ENCODE measurements at regions not wholly inside any gene's neighbourhood (a gene's known extent, or its start where the extent isn't known, plus 50 kb on each side); places are given as distances from the start of the nearest gene placed in this dataset.

GRCh38 chr13:73610799-73611592 is 523.2 kb downstream of the KLF12 start:
- Mint-ChIP-seq H3K27me3 (no peaks in the 10 kb centered on the region), H3K4me1 (ENCODE audit: unreplicated experiment) (peaks cover 7% of the 10 kb centered on the region), H3K36me3 (peaks cover 4% of the 10 kb centered on the region), H3K4me3 (peak overlapping the region; percentile 44), H3K27ac (peak overlapping the region; percentile 98), H3K9me3 (peaks cover 4% of the 10 kb centered on the region)
- no peak for DNase-seq (ENCODE audit: extremely low spot score, unreplicated experiment)
- TF ChIP-seq CTCF (conservative IDR thresholded peaks at IDR 0.05): no peak

GRCh38 chr13:73608711-73609485 is 525.3 kb downstream of the KLF12 start:
- Mint-ChIP-seq H3K36me3 (no peaks in the 10 kb centered on the region), H3K4me1 (ENCODE audit: unreplicated experiment) (peaks cover 7% of the 10 kb centered on the region), H3K27me3 (no peaks in the 10 kb centered on the region), H3K9me3 (peaks cover 4% of the 10 kb centered on the region), H3K27ac (peak overlapping the region; percentile 98), H3K4me3 (peak overlapping the region; percentile 50)
- DNase-seq (ENCODE audit: extremely low spot score, unreplicated experiment): no peak
- TF ChIP-seq CTCF (conservative IDR thresholded peaks at IDR 0.05): no peak

- DNase-seq (ENCODE audit: extremely low spot score, unreplicated experiment): no peak
- H3K36me3 Mint-ChIP-seq: no peaks in the 10 kb centered on the region
- no peak overlapping the region for H3K4me3 Mint-ChIP-seq
- H3K27me3 Mint-ChIP-seq: no peaks in the 10 kb centered on the region
- peaks cover 7% of the 10 kb centered on the region for H3K4me1 Mint-ChIP-seq (ENCODE audit: unreplicated experiment)
- H3K27ac Mint-ChIP-seq: peak overlapping the region; percentile 98
- no peak for TF ChIP-seq CTCF (conservative IDR thresholded peaks at IDR 0.05)
- peaks cover 7% of the 10 kb centered on the region for H3K9me3 Mint-ChIP-seq
These were observed 526.1 kb downstream of the KLF12 start for GRCh38 chr13:73608157-73608516.

- Mint-ChIP-seq H3K9me3 (peaks cover 7% of the 10 kb centered on the region), H3K4me3 (peak overlapping the region; percentile 50), H3K27me3 (no peaks in the 10 kb centered on the region), H3K4me1 (ENCODE audit: unreplicated experiment) (peaks cover 7% of the 10 kb centered on the region), H3K36me3 (no peaks in the 10 kb centered on the region), H3K27ac (peak overlapping the region; percentile 98)
- DNase-seq (ENCODE audit: extremely low spot score, unreplicated experiment): no peak
- no peak for TF ChIP-seq CTCF (conservative IDR thresholded peaks at IDR 0.05)
These were observed 526.6 kb downstream of the KLF12 start for GRCh38 chr13:73607489-73608156.

GRCh38 chr13:73603646-73604045 is 530.6 kb downstream of the KLF12 start:
- Mint-ChIP-seq H3K9me3 (peaks cover 4% of the 10 kb centered on the region), H3K27me3 (no peaks in the 10 kb centered on the region), H3K4me1 (ENCODE audit: unreplicated experiment) (peaks cover 6% of the 10 kb centered on the region), H3K36me3 (no peaks in the 10 kb centered on the region), H3K4me3 (no peak overlapping the region), H3K27ac (no peak overlapping the region)
- no peak for TF ChIP-seq CTCF (conservative IDR thresholded peaks at IDR 0.05)
- DNase-seq (ENCODE audit: extremely low spot score, unreplicated experiment): no peak

Data from type B pancreatic cell (in vitro differentiated cells).